ENCODE measurements at regions not wholly inside any gene's neighbourhood (a gene's known extent, or its start where the extent isn't known, plus 50 kb on each side); places are given as distances from the start of the nearest gene placed in this dataset.

DNA sequence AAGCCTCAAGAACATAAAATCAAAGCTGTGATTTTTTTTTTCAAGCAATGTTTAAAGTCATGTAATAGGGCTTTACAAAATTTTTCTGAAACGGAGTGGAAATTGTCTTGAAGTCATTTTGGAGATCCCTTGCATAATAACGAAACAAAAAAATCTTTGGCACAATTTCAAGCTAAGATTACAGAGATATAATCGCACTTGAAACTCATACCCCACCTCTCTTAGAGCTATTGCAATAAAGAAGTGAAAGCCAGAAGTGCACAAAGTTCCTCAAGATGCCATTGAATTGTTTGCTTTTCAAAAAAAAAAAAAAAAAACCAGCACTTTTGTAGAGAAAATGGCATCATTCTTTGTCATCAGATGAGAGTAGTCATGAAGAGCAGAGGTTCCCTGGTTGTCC is 152.3 kb downstream of the PAX3 start:
- H3K27ac ChIP-seq (ENCODE audit: low read length), result no peak overlapping the region
- no peak overlapping the region for H3K9ac ChIP-seq (ENCODE audit: low read length in 2 of 2)
- H3K36me3 ChIP-seq (ENCODE audit: control insufficient read depth in 2 of 2, insufficient read depth in 2 of 2, low read length in 2 of 2), result no peaks in the 10 kb centered on the region
- no peaks in the 10 kb centered on the region for H3K9me3 ChIP-seq (ENCODE audit: control insufficient read depth in 2 of 2, low read length in 2 of 2)
- H3K27me3 ChIP-seq (ENCODE audit: control insufficient read depth in 1 of 2, insufficient read depth in 2 of 2, low read length in 2 of 2), result no peaks in the 10 kb centered on the region
- no peak overlapping the region for H3K4me3 ChIP-seq (ENCODE audit: low read length in 2 of 2)
- H3K4me1 ChIP-seq (ENCODE audit: control insufficient read depth, insufficient read depth, low read length), result no peaks in the 10 kb centered on the region

DNA sequence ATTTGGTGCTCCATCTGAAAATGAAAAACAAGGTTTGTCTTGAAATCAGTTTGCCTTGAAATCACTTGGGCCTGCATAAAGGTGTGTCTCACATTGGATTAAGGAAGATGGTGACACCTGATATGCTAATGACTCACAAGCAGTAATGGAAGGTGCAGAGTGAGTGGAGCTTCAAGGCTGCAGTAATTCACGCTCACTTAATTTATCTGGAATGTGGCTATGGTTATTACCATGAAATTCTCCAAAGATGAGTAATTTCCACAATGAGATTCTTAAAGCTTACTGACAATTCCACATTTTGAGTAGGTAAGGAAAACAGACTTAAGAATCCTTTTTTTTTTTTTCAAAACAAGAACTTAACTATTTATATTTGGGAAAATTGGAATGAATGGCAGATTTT is 156.8 kb downstream of the PAX3 start:
- H3K4me1 ChIP-seq (ENCODE audit: control insufficient read depth, insufficient read depth, low read length), result no peaks in the 10 kb centered on the region
- H3K27ac ChIP-seq (ENCODE audit: low read length), result no peak overlapping the region

DNA sequence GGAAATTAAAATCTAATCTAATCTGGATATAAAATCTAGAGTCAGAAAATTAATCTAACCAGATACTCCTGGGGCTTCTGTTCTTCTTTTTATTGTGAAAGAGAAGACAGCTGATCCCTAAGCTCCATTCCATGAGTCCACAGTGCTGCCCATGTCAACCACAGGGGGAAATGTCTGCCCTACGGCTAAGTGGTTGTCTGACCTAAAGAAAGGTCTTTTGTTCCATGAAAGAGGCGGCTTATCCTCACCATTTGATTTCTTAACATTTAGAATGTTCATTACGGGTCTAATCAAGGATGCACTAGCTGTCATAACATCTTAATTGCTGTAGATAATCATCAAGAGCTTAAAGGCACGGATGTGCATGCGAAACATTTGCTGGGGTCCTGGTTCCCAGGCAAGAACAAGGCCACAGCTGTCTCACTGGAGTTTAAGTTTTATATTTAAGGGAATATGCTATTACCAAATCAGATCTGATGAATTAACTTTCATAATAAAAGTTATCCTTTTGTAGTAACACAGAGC is 162.6 kb downstream of the PAX3 start:
- H3K36me3 ChIP-seq (ENCODE audit: control insufficient read depth in 2 of 2, insufficient read depth in 2 of 2, low read length in 2 of 2), result no peaks in the 10 kb centered on the region
- H3K27ac ChIP-seq (ENCODE audit: low read length), result no peak overlapping the region
- H3K27me3 ChIP-seq (ENCODE audit: control insufficient read depth in 1 of 2, insufficient read depth in 2 of 2, low read length in 2 of 2), result no peaks in the 10 kb centered on the region
- no peaks in the 10 kb centered on the region for H3K9me3 ChIP-seq (ENCODE audit: control insufficient read depth in 2 of 2, low read length in 2 of 2)
- no peaks in the 10 kb centered on the region for H3K4me1 ChIP-seq (ENCODE audit: control insufficient read depth, insufficient read depth, low read length)
- H3K9ac ChIP-seq (ENCODE audit: low read length in 2 of 2), result no peak overlapping the region
- no peak overlapping the region for H3K4me3 ChIP-seq (ENCODE audit: low read length in 2 of 2)

More for the DNA sequence above, 156.8 kb downstream of the PAX3 start:
- Histone ChIP-seq H3K27me3 (ENCODE audit: control insufficient read depth in 1 of 2, insufficient read depth in 2 of 2, low read length in 2 of 2) (no peaks in the 10 kb centered on the region), H3K9ac (ENCODE audit: low read length in 2 of 2) (no peak overlapping the region), H3K9me3 (ENCODE audit: control insufficient read depth in 2 of 2, low read length in 2 of 2) (no peaks in the 10 kb centered on the region), H3K36me3 (ENCODE audit: control insufficient read depth in 2 of 2, insufficient read depth in 2 of 2, low read length in 2 of 2) (no peaks in the 10 kb centered on the region), H3K4me3 (ENCODE audit: low read length in 2 of 2) (no peak overlapping the region)

DNA sequence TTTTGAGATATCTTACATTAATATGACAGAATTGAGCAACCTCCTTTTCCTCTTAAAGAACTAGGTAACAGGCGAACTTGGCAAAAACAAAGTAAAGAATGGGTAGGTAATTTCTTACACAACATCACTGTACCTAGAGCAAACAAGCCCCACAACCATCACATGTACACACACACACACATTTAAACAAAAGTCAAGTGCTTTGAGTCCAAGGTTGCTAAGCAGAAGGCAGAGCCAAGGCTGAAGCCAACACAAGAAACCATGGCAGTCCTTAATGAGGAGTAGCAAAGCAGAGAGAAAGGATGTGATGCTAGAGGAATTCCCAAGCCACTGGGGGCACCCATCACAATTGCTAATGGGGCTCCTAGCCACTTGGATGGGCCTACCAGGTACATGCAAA is 164.1 kb downstream of the PAX3 start:
- Histone ChIP-seq H3K9me3 (ENCODE audit: control insufficient read depth in 2 of 2, low read length in 2 of 2) (no peaks in the 10 kb centered on the region), H3K9ac (ENCODE audit: low read length in 2 of 2) (no peak overlapping the region), H3K4me1 (ENCODE audit: control insufficient read depth, insufficient read depth, low read length) (no peaks in the 10 kb centered on the region), H3K27ac (ENCODE audit: low read length) (no peak overlapping the region), H3K27me3 (ENCODE audit: control insufficient read depth in 1 of 2, insufficient read depth in 2 of 2, low read length in 2 of 2) (no peaks in the 10 kb centered on the region), H3K4me3 (ENCODE audit: low read length in 2 of 2) (no peak overlapping the region), H3K36me3 (ENCODE audit: control insufficient read depth in 2 of 2, insufficient read depth in 2 of 2, low read length in 2 of 2) (no peaks in the 10 kb centered on the region)

DNA sequence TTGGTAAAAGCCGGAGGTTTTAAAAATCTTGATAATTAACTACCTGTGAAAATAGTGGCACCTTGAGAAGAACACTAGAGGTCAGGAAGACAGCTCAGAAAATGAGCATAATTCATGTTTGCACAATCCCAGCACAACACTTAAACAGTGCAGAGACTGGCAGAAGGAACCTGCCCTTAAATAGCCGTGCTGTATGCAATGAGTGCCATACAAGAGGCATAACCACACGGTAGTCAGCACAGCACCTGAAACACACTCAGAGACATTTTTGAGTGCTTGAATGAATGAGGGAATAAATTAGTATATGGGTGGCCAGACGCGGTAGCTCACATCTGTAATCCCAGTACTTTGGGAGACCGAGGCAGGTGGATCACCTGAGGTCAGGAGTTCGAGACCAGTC is 164.9 kb downstream of the PAX3 start:
- H3K27me3 ChIP-seq (ENCODE audit: control insufficient read depth in 1 of 2, insufficient read depth in 2 of 2, low read length in 2 of 2), result no peaks in the 10 kb centered on the region
- H3K27ac ChIP-seq (ENCODE audit: low read length), result no peak overlapping the region
- no peaks in the 10 kb centered on the region for H3K9me3 ChIP-seq (ENCODE audit: control insufficient read depth in 2 of 2, low read length in 2 of 2)
- H3K4me3 ChIP-seq (ENCODE audit: low read length in 2 of 2), result no peak overlapping the region
- H3K36me3 ChIP-seq (ENCODE audit: control insufficient read depth in 2 of 2, insufficient read depth in 2 of 2, low read length in 2 of 2), result no peaks in the 10 kb centered on the region
- H3K4me1 ChIP-seq (ENCODE audit: control insufficient read depth, insufficient read depth, low read length), result no peaks in the 10 kb centered on the region
- H3K9ac ChIP-seq (ENCODE audit: low read length in 2 of 2), result no peak overlapping the region

DNA sequence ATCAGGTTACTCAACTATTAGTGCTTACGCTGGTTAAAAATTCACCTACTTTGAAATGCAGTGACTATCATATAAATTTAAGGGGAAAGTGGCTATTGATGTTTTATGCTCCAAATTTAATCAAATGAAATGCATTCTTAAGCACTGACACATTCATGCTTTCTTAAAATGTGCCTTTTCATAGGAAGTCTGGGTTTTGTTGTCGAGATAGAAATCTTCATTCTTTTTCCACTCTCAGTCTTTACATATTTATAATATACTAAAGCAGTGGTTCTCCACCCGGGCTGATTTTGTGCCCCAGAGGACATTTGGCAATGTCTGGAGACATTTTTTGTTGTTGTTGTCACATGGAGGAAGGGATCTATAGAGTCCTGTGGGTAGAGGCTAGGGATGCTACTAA is 167.9 kb downstream of the PAX3 start:
- H3K9me3 ChIP-seq (ENCODE audit: control insufficient read depth in 2 of 2, low read length in 2 of 2), result no peaks in the 10 kb centered on the region
- no peak overlapping the region for H3K9ac ChIP-seq (ENCODE audit: low read length in 2 of 2)
- no peak overlapping the region for H3K4me3 ChIP-seq (ENCODE audit: low read length in 2 of 2)
- no peaks in the 10 kb centered on the region for H3K4me1 ChIP-seq (ENCODE audit: control insufficient read depth, insufficient read depth, low read length)
- H3K27ac ChIP-seq (ENCODE audit: low read length), result no peak overlapping the region
- H3K36me3 ChIP-seq (ENCODE audit: control insufficient read depth in 2 of 2, insufficient read depth in 2 of 2, low read length in 2 of 2), result no peaks in the 10 kb centered on the region
- H3K27me3 ChIP-seq (ENCODE audit: control insufficient read depth in 1 of 2, insufficient read depth in 2 of 2, low read length in 2 of 2), result no peaks in the 10 kb centered on the region

DNA sequence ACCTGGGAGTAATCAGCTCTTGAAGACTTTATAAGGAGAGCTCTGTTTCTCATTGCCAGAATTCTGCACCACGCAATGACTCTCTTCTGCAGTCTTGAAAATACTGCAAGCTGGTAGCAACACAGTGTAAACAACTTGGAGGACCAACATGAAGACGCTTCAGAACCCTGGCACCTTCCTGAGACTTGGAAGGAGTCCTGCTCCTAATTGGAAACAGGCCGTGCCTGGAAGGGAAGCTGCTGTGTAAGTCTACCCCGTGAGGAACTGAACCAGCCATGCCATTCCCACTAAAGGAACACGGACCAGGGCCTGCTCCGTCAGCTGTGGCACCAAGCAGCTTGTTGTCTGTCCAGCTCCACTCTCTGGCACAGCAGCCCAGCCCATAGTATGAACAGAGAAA is 171.1 kb downstream of the PAX3 start:
- H3K9ac ChIP-seq (ENCODE audit: low read length in 2 of 2), result no peak overlapping the region
- H3K9me3 ChIP-seq (ENCODE audit: control insufficient read depth in 2 of 2, low read length in 2 of 2), result no peaks in the 10 kb centered on the region
- H3K27me3 ChIP-seq (ENCODE audit: control insufficient read depth in 1 of 2, insufficient read depth in 2 of 2, low read length in 2 of 2), result no peaks in the 10 kb centered on the region
- H3K36me3 ChIP-seq (ENCODE audit: control insufficient read depth in 2 of 2, insufficient read depth in 2 of 2, low read length in 2 of 2), result no peaks in the 10 kb centered on the region
- no peaks in the 10 kb centered on the region for H3K4me1 ChIP-seq (ENCODE audit: control insufficient read depth, insufficient read depth, low read length)
- H3K27ac ChIP-seq (ENCODE audit: low read length), result no peak overlapping the region
- no peak overlapping the region for H3K4me3 ChIP-seq (ENCODE audit: low read length in 2 of 2)

DNA sequence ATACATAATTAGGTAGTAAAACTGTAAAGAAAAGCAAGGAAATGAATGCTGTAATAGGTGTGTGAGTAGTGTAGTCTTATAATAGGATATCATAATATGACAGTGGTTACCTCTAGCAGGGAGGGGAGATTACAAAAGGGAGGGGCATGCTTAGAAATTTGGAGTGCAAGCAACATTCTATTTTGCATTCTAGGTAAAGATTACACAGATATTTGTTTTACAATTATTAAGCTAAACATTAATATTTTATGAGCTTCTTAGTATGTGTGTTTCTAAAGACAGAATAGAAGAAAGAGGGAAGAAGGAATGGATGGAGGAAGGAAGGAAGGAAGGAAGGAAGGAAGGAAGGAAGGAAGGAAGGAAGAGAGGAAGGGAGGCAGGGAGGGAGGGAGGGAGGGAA is 177.9 kb downstream of the PAX3 start:
- Histone ChIP-seq H3K9me3 (ENCODE audit: control insufficient read depth in 2 of 2, low read length in 2 of 2) (no peaks in the 10 kb centered on the region), H3K27ac (ENCODE audit: low read length) (no peak overlapping the region), H3K27me3 (ENCODE audit: control insufficient read depth in 1 of 2, insufficient read depth in 2 of 2, low read length in 2 of 2) (no peaks in the 10 kb centered on the region), H3K9ac (ENCODE audit: low read length in 2 of 2) (no peak overlapping the region), H3K36me3 (ENCODE audit: control insufficient read depth in 2 of 2, insufficient read depth in 2 of 2, low read length in 2 of 2) (no peaks in the 10 kb centered on the region), H3K4me3 (ENCODE audit: low read length in 2 of 2) (no peak overlapping the region), H3K4me1 (ENCODE audit: control insufficient read depth, insufficient read depth, low read length) (no peaks in the 10 kb centered on the region)

DNA sequence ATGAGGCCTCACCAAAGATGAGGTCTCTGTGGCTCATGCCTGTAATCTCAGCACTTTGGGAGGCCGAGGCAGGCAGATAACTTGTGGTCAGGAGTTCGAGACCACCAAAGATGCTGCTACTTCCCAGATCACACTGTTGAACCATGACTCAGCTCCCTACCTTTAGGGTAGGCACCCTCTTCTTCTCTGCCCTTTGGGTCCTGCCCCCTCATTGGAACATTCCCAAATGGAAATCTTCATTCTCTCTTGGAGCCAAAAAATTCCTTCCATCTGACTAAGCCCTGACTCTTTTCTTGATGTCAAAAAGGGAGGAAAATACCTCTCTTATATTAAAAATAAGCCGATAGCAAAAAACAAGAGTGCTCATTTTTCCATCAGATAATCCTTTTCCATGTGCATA is 183.5 kb downstream of the PAX3 start:
- Histone ChIP-seq H3K4me3 (ENCODE audit: low read length in 2 of 2) (no peak overlapping the region), H3K9me3 (ENCODE audit: control insufficient read depth in 2 of 2, low read length in 2 of 2) (no peaks in the 10 kb centered on the region), H3K9ac (ENCODE audit: low read length in 2 of 2) (no peak overlapping the region), H3K36me3 (ENCODE audit: control insufficient read depth in 2 of 2, insufficient read depth in 2 of 2, low read length in 2 of 2) (no peaks in the 10 kb centered on the region), H3K4me1 (ENCODE audit: control insufficient read depth, insufficient read depth, low read length) (no peaks in the 10 kb centered on the region), H3K27ac (ENCODE audit: low read length) (no peak overlapping the region), H3K27me3 (ENCODE audit: control insufficient read depth in 1 of 2, insufficient read depth in 2 of 2, low read length in 2 of 2) (no peaks in the 10 kb centered on the region)

DNA sequence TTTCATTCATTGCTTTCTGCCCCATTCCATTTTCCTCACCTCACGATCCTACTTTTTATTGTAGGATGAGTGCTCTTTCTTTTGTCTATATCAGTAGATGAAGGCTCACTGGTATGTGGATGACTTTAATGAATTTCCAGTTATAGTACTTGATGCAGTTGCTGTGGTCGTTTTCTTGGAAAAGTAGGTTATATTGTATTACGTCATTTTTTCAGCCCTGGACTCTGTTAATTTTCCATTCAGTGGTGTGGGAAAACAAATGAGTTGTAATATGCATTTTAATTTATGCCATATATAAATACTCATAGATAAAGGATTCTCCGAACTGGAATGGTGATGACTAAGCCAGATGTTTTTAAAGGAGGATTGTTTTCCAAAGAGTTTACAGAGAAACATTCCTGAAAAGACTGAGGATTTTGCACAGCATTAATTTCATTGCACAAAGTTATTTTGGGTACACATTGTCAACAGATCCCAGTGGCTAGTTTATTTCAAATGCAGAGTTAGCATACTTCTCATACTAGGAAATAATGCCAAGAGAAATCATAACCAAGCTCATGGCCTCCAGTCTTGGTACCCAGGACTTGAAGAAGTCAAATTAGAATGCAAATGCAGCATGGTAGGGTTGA is 189.7 kb downstream of the PAX3 start:
- peaks cover 3% of the 10 kb centered on the region for H3K4me1 ChIP-seq (ENCODE audit: control insufficient read depth, insufficient read depth, low read length)
- H3K27ac ChIP-seq (ENCODE audit: low read length), result no peak overlapping the region
- H3K27me3 ChIP-seq (ENCODE audit: control insufficient read depth in 1 of 2, insufficient read depth in 2 of 2, low read length in 2 of 2), result no peaks in the 10 kb centered on the region
- no peak overlapping the region for H3K4me3 ChIP-seq (ENCODE audit: low read length in 2 of 2)
- no peak overlapping the region for H3K9ac ChIP-seq (ENCODE audit: low read length in 2 of 2)
- H3K9me3 ChIP-seq (ENCODE audit: control insufficient read depth in 2 of 2, low read length in 2 of 2), result no peaks in the 10 kb centered on the region
- no peaks in the 10 kb centered on the region for H3K36me3 ChIP-seq (ENCODE audit: control insufficient read depth in 2 of 2, insufficient read depth in 2 of 2, low read length in 2 of 2)

DNA sequence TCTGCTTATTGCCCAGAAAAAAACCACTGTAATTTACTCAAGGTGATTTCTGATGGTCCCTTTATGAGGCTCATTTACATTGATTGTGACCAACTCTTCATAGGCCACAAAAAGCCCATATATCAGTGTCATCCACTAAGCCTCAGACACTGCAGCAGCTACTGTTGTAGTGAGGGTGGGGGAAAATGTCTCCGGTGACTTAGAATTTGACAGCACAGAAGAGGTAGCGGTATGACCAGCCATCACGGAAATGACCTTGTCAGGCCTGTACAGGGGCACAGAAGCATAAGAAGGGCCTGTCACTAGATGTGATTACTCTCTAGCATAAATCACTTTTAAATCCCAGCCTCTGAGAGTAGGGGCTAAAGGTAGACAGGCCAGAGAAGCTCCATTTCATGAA is 190.3 kb downstream of the PAX3 start:
- Histone ChIP-seq H3K4me1 (ENCODE audit: control insufficient read depth, insufficient read depth, low read length) (peaks cover 3% of the 10 kb centered on the region), H3K27ac (ENCODE audit: low read length) (no peak overlapping the region), H3K27me3 (ENCODE audit: control insufficient read depth in 1 of 2, insufficient read depth in 2 of 2, low read length in 2 of 2) (no peaks in the 10 kb centered on the region), H3K9me3 (ENCODE audit: control insufficient read depth in 2 of 2, low read length in 2 of 2) (no peaks in the 10 kb centered on the region), H3K9ac (ENCODE audit: low read length in 2 of 2) (no peak overlapping the region), H3K36me3 (ENCODE audit: control insufficient read depth in 2 of 2, insufficient read depth in 2 of 2, low read length in 2 of 2) (no peaks in the 10 kb centered on the region), H3K4me3 (ENCODE audit: low read length in 2 of 2) (no peak overlapping the region)

Data from stomach smooth muscle (tissue), 2 donors.